HepG2 (cell line): ENCODE measurements at regions not wholly inside any gene's neighbourhood (a gene's known extent, or its start where the extent isn't known, plus 50 kb on each side); places are given as distances from the start of the nearest gene placed in this dataset.
A peak's percentile ranks its signal among the peaks of the same experiment; 100 is the strongest.

Source experiments
- ATAC-seq: fragments of 200-7000 bp; cut with Tn5 transposase; 3 replicates; pipeline ENCODE4 v1.9.1; 2020; ENCODE audit warnings: mild to moderate bottlenecking, moderate library complexity
- BruUV-seq: library from RNA; stranded (reverse); fragments of 400-500 nt; replicated peaks from 2 replicates; lab custom pipeline; 2021; lab: Mats Ljungman, UMichigan
- CTCF ChIA-PET: fragments of 300-600 bp; formaldehyde crosslinking; extraction: SDS; loops from one replicate; lab custom pipeline; 2021; ENCODE audit warnings: low total read pairs, inconsistent platforms, low intra/inter-chr PET ratio; lab: Yijun Ruan, JAX
- POLR2A ChIA-PET: fragments of 350-600 bp; sonication (Branson Sonifier 250); formaldehyde crosslinking; loops from one replicate; lab custom pipeline; 2020; ENCODE audit warnings: antibody characterized with exemption, inconsistent platforms; lab: Yijun Ruan, JAX
- DNase-seq: peaks from one replicate; pipeline ENCODE4 v3.0.0-alpha.2; 2015; ENCODE audit warnings: low spot score
- FAIRE-seq: peaks from 3 replicates; lab custom pipeline; 2011; peaks lifted over from hg19 to GRCh38; lab: Jason Lieb, UNC
- H2AFZ ChIP-seq: one replicate; pipeline ENCODE4 v1.6.1; 2011; ENCODE audit warnings: low read length, inconsistent platforms
- H3K27ac ChIP-seq: fragments of 300-600 bp; 3 replicates; pipeline ENCODE4 v1.8.0; 2011; ENCODE audit warnings: mixed run types, mild to moderate bottlenecking, mixed read lengths, low read length, inconsistent platforms; ENCODE audit not compliant: insufficient read depth; ENCODE audit errors: extremely low read length
- H3K27me3 ChIP-seq, 2 experiments: fragments of 200-600 bp in 1 of 2; 2 replicates in 1 of 2; 3 replicates in 1 of 2; pipeline versions ENCODE4 v1.6.0 to v1.8.0; 2011; ENCODE audit warnings: low read length in 2 of 2, mild to moderate bottlenecking in 2 of 2, moderate library complexity in 2 of 2, inconsistent platforms in 1 of 2; ENCODE audit not compliant: insufficient read depth in 2 of 2, control insufficient read depth in 1 of 2
- H3K36me3 ChIP-seq, 2 experiments: fragments of 200-600 bp in 1 of 2; replicated peaks in 1 of 2; 2 replicates in 1 of 2; 3 replicates in 1 of 2; pipeline versions ENCODE4 v1.5.1 to v1.8.0; 2011; ENCODE audit warnings: low read length in 2 of 2, inconsistent platforms in 1 of 2; ENCODE audit not compliant: insufficient read depth in 2 of 2, control insufficient read depth in 1 of 2
- H3K4me1 ChIP-seq: 2 replicates; pipeline ENCODE4 v1.5.1; 2012; ENCODE audit warnings: low read length, inconsistent platforms; ENCODE audit not compliant: insufficient read depth
- H3K4me2 ChIP-seq: 2 replicates; pipeline ENCODE4 v1.6.0; 2011; ENCODE audit warnings: low read depth, low read length, inconsistent platforms
- H3K4me3 ChIP-seq, 3 experiments: fragments of 200-600 bp in 1 of 3; sonication (generic), shearing (Covaris generic) in 1 of 3; replicated peaks in 1 of 3; 2 replicates each; pipeline ENCODE4 v1.5.1; 2011 to 2016; ENCODE audit warnings: low read length in 3 of 3, inconsistent platforms in 2 of 3, low read depth in 2 of 3, mild to moderate bottlenecking in 2 of 3, control low read depth in 1 of 3, mixed read lengths in 1 of 3; ENCODE audit not compliant: insufficient read depth in 1 of 3
- H3K79me2 ChIP-seq: one replicate; pipeline ENCODE4 v1.6.1; 2011; ENCODE audit warnings: low read length, inconsistent platforms; ENCODE audit not compliant: insufficient read depth
- H3K9ac ChIP-seq: 2 replicates; pipeline ENCODE4 v1.6.0; 2011; ENCODE audit warnings: mild to moderate bottlenecking, low read depth, low read length, inconsistent platforms; ENCODE audit not compliant: insufficient read depth
- H3K9me3 ChIP-seq: 2 replicates; pipeline ENCODE4 v1.5.1; 2012; ENCODE audit warnings: mild to moderate bottlenecking, low read length
- H4K20me1 ChIP-seq: 2 replicates; pipeline ENCODE4 v1.6.0; 2011; ENCODE audit warnings: inconsistent platforms, mild to moderate bottlenecking, low read length, moderate library complexity; ENCODE audit not compliant: insufficient read depth
- CEBPB ChIP-seq: IDR thresholded peaks from 2 replicates; pipeline ENCODE4 v1.6.1; 2011; ENCODE audit warnings: low read depth, low read length, improper control_type of control experiment, borderline replicate concordance
- CENPT ChIP-seq: sonication (generic); formaldehyde crosslinking; IDR thresholded peaks from 2 replicates; pipeline ENCODE4 v1.8.0; 2022; ENCODE audit warnings: low read depth, mild to moderate bottlenecking, moderate library complexity, missing genetic modification reagents
- FOXM1 ChIP-seq: sonication (generic); formaldehyde crosslinking; IDR thresholded peaks from 2 replicates; pipeline ENCODE4 v1.5.0; 2020; ENCODE audit warnings: missing genetic modification reagents
- FOXO1 ChIP-seq: sonication (generic); formaldehyde crosslinking; IDR thresholded peaks from 2 replicates; pipeline ENCODE4 v1.4.0; 2020; ENCODE audit warnings: missing genetic modification reagents
- KDM2A ChIP-seq: sonication (generic); formaldehyde crosslinking; IDR thresholded peaks from 2 replicates; pipeline ENCODE4 v1.4.0; 2020; ENCODE audit warnings: low read depth, missing genetic modification reagents, borderline replicate concordance
- MAFK ChIP-seq, 2 experiments: IDR thresholded peaks in 1 of 2; conservative IDR thresholded peaks in 1 of 2; 2 replicates each; pipeline ENCODE4 v1.6.1; 2011; ENCODE audit warnings: improper control_type of control experiment in 2 of 2, low read length in 2 of 2
- MBD4 ChIP-seq: IDR thresholded peaks from 2 replicates; pipeline ENCODE4 v1.6.1; 2012; ENCODE audit warnings: low read length, inconsistent platforms, borderline replicate concordance
- RAD21 ChIP-seq: fragments of 450-650 bp; formaldehyde crosslinking; IDR thresholded peaks from 2 replicates; pipeline ENCODE4 v1.5.0; 2020; ENCODE audit warnings: mild to moderate bottlenecking
- RFXANK ChIP-seq: IDR thresholded peaks from 2 replicates; pipeline ENCODE4 v1.6.1; 2016
- RNF2 ChIP-seq: fragments of 450-650 bp; conservative IDR thresholded peaks from 2 replicates; pipeline ENCODE4 v1.6.1; 2016; ENCODE audit warnings: low read depth
- SCMH1 ChIP-seq: sonication (generic); formaldehyde crosslinking; IDR thresholded peaks from 2 replicates; pipeline ENCODE4 v1.9.0; 2021; ENCODE audit warnings: missing genetic modification reagents, mild to moderate bottlenecking, borderline replicate concordance
- SOX5 ChIP-seq: IDR thresholded peaks from 2 replicates; pipeline ENCODE4 v1.6.1; 2016; ENCODE audit warnings: borderline replicate concordance
- TCF12 ChIP-seq, 2 experiments: fragments of 450-650 bp in 1 of 2; sonication (generic) in 1 of 2; formaldehyde crosslinking in 1 of 2; IDR thresholded peaks; 2 replicates each; pipeline versions ENCODE4 v1.6.1 to v1.8.0; 2017 to 2022; ENCODE audit warnings: antibody characterized with exemption in 1 of 2, mild to moderate bottlenecking in 1 of 2, missing genetic modification reagents in 1 of 2, moderate library complexity in 1 of 2
- TRAFD1 ChIP-seq: sonication (generic); formaldehyde crosslinking; IDR thresholded peaks from 2 replicates; pipeline ENCODE4 v1.5.1; 2020; ENCODE audit warnings: missing genetic modification reagents, mild to moderate bottlenecking, borderline replicate concordance
- ZBTB8A ChIP-seq: sonication (generic); formaldehyde crosslinking; IDR thresholded peaks from 2 replicates; pipeline ENCODE4 v1.4.0; 2020; ENCODE audit warnings: mild to moderate bottlenecking, low read depth, missing genetic modification reagents, borderline replicate concordance
- ZNF234 ChIP-seq: sonication (generic); formaldehyde crosslinking; conservative IDR thresholded peaks from 2 replicates; pipeline ENCODE4 v1.5.1; 2020; ENCODE audit warnings: mild to moderate bottlenecking, missing genetic modification reagents
- ZNF326 ChIP-seq: sonication (generic); formaldehyde crosslinking; IDR thresholded peaks from 2 replicates; pipeline ENCODE4 v1.4.0; 2020; ENCODE audit warnings: missing genetic modification reagents, borderline replicate concordance
- ZNF75D ChIP-seq: sonication (generic); formaldehyde crosslinking; IDR thresholded peaks from 2 replicates; pipeline ENCODE4 v1.8.1; 2023; ENCODE audit warnings: missing genetic modification reagents, mild to moderate bottlenecking, borderline replicate concordance
- WGBS: methylation state at CpG from one replicate; pipeline ENCODE4 v1.1.6; 2017; ENCODE audit warnings: low lambda C conversion rate; 5-methylcytosine and 5-hydroxymethylcytosine counted together
- in situ Hi-C: cut with HindIII; loops from 2 replicates; pipeline ENCODE4 v1.10.0; 2017; ENCODE audit warnings: low pct_unique_long_range_greater_than_20kb; ENCODE audit not compliant: extremely low pct_ligation_motif_present
- intact Hi-C: fragments of 100-400 bp; cut with micrococcal nuclease; formaldehyde crosslinking; loops from one replicate; pipeline ENCODE4 v1.10.0; 2022; ENCODE audit not compliant: unreplicated experiment

- Histone ChIP-seq H3K9me3 (no peaks in the 10 kb centered on the region), H3K4me3 (no peak overlapping the region), H2AFZ (no peak overlapping the region), H3K9ac (no peak overlapping the region), H3K27ac (no peak overlapping the region), H3K27me3 (peaks cover 0 to 15% of the 10 kb centered on the region in 2 experiments; a peak in 2 of 5 replicates), H3K79me2 (no peaks in the 10 kb centered on the region), H4K20me1 (no peaks in the 10 kb centered on the region), H3K4me1 (no peaks in the 10 kb centered on the region), H3K4me2 (no peak overlapping the region), H3K36me3 (no peaks in the 10 kb centered on the region)
- POLR2A ChIA-PET: no interaction called here
- 3% methylated on average over 6 of the region's 6 CpGs for WGBS
- DNase-seq: no peak
- CTCF ChIA-PET: no interaction called here
- in situ Hi-C loops: no loop called here
- no peak for FAIRE-seq
- BruUV-seq: no TSS peak
- intact Hi-C loops: no loop called here
- TF ChIP-seq ZNF234 (CRISPR knock-in tag) (no peak), ZNF326 (CRISPR knock-in tag) (no peak), RNF2 (no peak), TCF12 (IDR thresholded peaks at IDR 0.05) (no peak), TCF12 (CRISPR knock-in tag; IDR thresholded peaks at IDR 0.05) (no peak), CEBPB (no peak), RAD21 (CRISPR knock-in tag) (no peak), SCMH1 (no peak), ZNF75D (CRISPR knock-in tag) (no peak), FOXM1 (CRISPR knock-in tag) (no peak)
- no peak for ATAC-seq
Observed at GRCh38 chr10:4170633-4171314, 385.8 kb upstream of the KLF6 start.

GRCh38 chr10:4170181-4170580, 385.2 kb upstream of the KLF6 start:
- intact Hi-C loops (no loop called here), in situ Hi-C loops (no loop called here)
- Histone ChIP-seq H3K79me2 (no peaks in the 10 kb centered on the region), H3K9ac (no peak overlapping the region), H3K4me1 (no peaks in the 10 kb centered on the region), H3K4me3 (no peak overlapping the region), H3K9me3 (no peaks in the 10 kb centered on the region), H3K27me3 (peaks cover 0 to 10% of the 10 kb centered on the region in 2 experiments; a peak in 2 of 5 replicates), H3K36me3 (no peaks in the 10 kb centered on the region), H4K20me1 (no peaks in the 10 kb centered on the region), H3K27ac (no peak overlapping the region), H3K4me2 (no peak overlapping the region), H2AFZ (no peak overlapping the region)
- TF ChIP-seq MBD4 (no peak), RFXANK (CRISPR knock-in tag) (no peak), TRAFD1 (CRISPR knock-in tag) (no peak), CENPT (CRISPR knock-in tag) (no peak), MAFK (conservative IDR thresholded peaks at IDR 0.05 in 1 of 2, IDR thresholded peaks at IDR 0.05 in 1 of 2; ENCODE audit: low read length in 2 of 2) (0 out of 4 replicates have a peak, but pooled peaks of 1 of the 2 experiments have one; percentile 0), SOX5 (CRISPR knock-in tag) (no peak), ZBTB8A (CRISPR knock-in tag) (no peak), KDM2A (CRISPR knock-in tag) (no peak), FOXO1 (no peak)
- FAIRE-seq: no peak
- no TSS peak for BruUV-seq
- no peak for DNase-seq
- 11% methylated on average over 2 of the region's 2 CpGs for WGBS
- POLR2A ChIA-PET: no interaction called here
- CTCF ChIA-PET: no interaction called here
- no peak for ATAC-seq
